Putamen (tissue), 1 donor: ENCODE measurements at regions not wholly inside any gene's neighbourhood (a gene's known extent, or its start where the extent isn't known, plus 50 kb on each side); places are given as distances from the start of the nearest gene placed in this dataset.
"Not testable (repeated sequence)": the region's sequence is repeated elsewhere in the genome, so short reads cannot be mapped to it uniquely, and the experiment has no call there.

ENCODE experiments used
- DNase-seq: peaks from one replicate; pipeline ENCODE4 v3.0.0-alpha.2; 2016; ENCODE audit warnings: low spot score

DNA sequence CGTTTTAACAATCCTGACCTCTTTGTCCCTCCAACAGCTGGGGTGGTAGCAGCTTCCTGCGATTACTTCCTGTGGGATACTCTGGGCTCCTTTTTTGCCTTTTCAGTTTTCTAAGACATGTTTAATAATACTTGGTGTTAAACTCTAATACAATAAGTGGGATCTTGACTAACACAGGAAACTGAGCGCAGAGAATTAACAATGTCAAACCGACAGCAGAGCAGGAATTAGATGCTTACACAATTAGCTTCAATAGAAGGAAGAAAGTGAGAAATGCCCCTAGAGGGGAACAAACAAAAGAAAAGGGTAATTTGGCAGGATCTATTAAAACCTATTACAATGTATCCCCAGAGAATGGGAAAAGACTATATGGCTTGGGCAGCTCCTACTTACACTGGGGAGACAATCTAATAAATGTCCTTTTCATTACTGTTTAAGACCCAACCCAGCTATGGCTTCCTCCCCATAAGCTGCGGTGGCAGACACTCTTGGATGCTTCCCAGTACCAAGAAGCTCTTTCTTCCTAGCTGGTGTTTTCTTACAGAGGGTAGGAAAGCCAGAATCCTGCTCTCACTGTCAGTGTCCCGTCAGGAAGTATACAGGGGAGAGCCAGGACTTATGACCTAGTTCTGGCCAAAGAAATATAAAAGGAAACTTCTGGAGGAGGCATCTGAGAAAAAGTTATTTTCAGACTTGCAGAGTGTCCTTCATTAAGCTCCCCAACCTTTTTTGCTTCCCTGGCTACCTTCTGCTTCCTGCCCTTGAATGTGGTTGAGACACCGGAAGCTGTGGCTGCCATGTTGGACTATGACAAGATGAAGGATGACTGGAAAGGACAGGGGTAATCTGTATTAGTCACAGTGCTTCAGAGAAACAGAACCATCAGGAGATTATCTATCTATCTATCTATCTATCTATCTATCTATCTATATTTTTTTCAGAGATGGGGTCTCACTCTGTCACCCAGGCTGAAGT is 194.1 kb upstream of the KBTBD8 start:
- no peak for DNase-seq

DNA sequence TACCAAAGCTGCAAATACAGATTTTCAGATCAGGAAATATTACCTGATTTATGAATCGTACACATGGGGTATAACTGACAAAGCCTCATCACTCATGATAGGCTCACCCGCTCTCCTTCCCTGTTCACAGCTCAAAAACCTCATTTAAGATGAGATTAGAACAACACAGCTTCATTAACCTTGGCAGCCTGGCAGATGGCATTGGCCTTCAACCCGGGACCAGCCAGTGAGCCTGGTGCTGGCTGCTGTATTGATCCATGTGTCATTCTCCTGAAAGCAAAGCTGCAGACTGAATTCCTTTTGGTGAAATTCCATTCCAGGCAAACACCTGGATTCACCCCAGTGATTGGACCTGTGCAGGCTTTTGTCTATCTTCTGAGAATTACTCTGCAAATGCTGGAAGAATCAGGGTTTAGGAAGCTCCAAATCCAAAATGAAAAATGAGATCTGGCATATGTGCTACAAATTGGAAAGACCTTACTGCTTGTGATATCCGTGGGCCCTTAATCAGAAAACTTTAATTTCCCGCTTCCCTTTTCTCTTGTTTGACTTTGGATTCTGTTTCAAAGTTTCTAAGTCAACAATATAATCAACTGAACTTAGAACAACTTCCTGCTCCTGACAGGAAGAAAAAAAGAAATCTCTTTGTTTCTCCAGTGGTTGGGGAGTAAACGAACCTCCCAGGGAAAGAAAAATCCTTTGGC is 189.1 kb upstream of the KBTBD8 start:
- no peak for DNase-seq

DNA sequence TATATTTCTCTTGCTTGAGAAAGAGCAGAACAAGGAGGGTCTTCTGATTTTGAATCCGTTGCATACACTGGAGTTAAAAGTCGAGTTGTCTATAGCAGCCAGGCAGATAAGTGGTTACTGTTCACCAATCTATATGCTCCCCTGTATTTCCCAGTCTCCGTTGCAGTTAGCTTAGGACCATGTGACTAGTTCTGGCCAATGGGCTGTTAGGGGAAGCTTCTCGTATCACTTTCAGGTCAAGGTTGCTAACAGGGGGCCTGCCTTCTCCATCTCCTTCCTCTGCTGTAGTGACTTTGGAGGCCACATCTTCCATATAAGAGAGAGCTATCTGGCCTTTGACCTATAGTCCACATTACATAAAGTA is 188.5 kb upstream of the KBTBD8 start:
- no peak for DNase-seq

DNA sequence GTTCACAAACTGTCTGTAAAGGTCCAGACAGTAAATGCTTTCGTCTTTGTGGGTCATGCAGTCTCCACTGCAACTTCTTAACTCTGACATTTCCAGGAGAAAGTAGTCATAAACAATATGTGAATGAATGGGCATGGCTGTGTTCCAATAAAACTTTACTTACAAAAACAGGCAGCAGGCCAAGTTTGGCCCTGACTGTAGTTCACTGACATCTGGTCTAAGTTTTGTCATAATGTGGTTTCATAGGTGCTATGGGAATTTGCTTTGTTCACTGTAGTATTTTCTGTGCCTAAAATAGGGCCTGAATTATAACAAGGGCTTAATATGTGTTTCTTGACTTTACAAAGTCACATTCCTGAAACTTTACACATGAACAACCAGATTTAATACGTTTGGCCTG is 186.0 kb upstream of the KBTBD8 start:
- no peak for DNase-seq

DNA sequence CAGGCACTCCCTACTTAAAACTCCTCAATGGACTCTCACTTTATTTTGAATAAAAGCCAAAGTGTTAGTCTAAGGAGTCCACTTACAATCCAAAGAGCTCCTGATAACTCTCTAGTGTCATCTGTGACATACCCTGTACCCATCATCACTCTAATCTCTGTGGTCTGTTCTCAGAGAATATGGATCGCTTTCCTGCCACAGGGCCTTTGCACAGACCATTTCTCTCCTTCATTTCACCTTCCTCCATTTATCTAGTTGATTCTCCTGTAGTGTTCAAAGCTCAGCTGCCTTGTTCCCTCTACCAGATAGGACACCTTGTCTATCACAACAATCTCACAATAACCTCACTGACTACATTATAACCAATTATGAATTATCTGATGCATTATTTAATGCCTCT is 185.4 kb upstream of the KBTBD8 start:
- no peak for DNase-seq

DNA sequence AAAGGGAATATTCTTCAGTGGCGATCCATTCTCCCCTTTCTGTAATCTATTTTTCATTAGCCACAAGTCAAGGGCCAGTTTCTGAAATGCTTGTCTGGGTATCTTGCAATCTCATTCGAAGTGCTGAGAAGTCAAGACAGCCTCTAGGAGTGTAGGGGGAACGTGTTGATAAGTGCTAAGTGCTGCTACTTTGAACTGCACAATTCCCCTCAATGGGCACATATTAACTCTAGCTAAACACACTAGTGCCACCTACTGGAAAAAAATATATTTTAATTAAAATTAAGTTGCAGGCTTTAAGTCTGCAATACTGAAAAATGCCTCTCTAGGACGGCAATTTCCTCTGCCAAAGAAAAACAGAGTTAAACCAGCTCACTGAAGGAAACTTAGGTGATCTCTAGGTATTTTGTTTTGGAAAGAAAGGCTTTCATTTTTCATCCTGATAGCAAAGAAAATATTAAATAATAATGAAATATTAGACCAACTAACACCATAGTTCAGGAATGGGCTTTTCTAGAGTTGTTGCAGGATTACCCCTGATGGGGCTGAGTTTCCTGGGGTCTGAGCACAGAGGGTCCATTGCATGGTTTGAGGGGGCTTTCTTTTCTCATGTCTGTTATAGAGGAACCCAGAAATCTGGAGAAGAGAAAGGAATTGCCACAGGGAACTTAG is 181.9 kb upstream of the KBTBD8 start:
- peak; percentile 61 for DNase-seq

DNA sequence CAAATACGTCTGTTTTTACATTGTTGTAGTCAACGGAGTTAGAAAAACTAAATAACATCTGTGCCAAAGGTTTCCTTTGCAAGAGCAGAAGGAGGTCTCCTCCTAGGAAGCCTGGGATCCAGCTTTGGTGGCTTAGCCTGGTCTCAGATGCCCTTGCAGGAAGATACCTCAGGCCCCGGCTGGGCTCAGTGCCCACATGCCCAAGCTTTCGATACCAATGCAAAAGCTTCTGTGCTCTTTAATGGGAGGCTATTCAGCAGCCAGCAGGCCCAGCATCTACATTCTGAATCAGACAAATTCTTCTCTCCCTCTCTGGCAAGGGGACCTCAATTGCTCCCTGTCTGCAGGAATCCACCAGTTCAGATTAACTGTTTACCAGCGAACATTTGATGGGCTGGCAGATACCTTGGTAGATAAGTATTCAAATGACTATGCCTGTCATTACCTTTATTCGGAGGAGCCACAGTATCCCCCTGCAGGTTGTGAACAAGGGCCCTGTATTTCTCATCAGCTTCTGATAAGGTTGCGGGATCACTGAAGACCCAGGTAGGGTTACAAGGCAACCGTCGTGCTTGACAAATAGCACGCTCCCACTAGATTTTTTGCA is 180.1 kb upstream of the KBTBD8 start:
- no peak for DNase-seq

DNA sequence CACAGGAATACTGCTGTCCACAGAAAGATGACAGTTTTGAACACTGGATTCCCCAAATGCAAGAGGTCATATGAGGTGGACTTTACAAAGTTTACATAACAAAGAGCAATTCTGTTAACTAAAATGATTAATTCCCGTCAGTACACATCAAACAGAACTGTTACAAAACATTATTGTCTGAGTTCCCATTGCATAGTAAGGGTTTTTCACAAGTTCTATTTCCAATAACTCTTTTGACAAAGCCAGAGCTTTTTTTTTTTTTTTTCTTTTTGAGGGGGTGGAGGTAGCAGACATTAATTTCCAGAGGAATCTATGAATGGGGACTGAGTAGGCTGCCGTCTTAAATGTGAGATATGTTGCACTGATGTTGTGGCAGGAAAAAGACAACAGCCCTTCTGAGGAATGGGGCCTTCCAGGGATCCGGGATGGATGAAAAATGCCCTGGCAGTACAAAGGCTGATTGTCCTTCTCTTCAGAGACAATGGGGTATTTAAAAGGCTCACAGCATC is 178.1 kb upstream of the KBTBD8 start:
- peak; percentile 93 for DNase-seq

DNA sequence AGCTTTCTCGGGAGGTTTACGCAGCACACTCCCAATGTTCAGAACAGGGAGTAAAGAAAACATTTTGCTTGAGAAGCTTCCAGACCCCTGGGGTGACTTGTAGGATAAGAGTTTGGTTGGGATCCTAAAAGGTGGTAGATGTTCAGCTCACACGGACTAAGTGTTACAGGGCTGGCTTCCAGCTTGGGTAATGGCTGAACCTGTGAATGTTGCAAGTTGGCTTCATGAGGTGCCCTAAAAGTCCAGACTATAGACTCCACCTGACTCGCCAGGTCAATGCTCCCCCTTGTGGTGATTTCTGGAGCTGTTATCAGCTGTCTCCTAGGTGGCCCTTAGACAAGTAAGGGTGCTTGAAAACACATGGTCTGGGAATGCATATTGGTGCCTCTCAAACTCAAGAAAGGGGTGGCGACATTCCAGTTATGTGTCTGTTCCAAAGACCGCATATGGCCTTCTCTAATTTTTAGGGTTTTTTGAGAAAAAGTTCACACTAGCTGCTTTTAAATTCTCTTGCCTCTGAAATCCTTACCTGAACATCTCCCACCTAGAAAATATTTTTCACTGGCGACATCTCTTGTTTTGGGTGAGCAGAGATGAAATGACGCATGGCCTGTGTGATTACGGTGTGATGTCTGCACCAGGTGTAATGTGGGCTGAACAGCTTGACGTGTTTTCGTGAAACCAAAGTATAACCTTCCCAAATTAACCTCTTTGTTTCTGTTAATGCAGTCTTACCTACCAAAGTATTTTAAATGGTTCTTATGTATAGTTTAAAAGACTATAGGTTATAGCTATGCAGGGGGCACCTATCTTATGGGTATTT is 175.7 kb upstream of the KBTBD8 start:
- no peak for DNase-seq

DNA sequence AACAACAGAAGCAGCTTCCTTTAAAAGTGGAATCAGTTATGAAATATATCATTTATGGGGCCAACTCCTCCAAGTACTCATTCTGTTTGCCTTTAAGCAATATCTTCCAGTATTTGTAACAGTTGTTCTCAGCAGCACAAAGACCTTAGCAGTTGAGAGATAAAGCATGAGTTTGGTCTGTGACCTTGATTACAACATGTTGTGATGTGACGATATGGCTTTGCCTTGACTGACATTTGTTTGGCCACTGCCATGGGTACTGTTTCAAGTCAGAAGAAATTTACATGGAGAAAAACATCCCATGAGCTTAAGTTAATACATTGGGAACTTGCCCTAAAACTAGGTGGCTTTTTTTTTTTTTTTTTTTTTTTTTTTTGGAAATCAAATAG is 175.1 kb upstream of the KBTBD8 start:
- DNase-seq = no peak

DNA sequence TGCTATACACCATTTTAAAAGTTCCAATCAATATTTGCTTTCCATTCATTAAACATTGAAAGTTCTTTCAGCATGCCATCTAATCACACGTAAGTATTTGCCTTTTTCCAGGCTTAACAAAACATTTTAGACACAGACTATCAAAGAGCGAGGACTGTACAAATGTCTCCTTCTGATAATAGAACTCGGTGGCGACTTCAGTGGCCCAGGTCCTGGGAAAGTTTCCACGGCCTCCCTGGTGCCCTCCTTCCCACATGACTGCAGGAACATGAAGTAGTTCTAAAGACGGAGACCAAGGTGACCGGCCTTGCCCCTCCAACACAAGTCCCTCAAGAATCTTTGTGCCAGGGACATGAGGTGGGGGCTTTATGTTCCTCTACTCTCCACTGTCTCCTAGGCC is 174.6 kb upstream of the KBTBD8 start:
- DNase-seq = no peak

DNA sequence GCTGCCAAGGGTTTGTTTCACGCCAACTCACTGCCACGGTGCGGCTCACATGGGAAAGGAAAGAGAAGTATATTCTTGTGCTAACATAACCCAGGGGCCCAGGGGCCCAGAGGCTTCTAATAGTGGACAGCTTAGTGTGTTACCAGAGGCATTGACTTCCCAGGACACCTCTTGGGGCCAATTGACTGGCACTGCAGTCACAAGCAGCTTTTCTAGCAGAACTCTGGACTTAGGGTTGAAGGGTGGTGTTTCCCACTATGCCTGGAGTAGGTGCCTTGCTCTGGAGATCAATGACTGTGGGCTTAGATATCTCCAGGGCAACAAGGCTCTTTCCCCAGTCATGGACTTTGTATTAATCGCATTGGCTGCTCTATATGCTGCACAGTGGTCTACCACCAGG is 172.7 kb upstream of the KBTBD8 start:
- no peak for DNase-seq

DNA sequence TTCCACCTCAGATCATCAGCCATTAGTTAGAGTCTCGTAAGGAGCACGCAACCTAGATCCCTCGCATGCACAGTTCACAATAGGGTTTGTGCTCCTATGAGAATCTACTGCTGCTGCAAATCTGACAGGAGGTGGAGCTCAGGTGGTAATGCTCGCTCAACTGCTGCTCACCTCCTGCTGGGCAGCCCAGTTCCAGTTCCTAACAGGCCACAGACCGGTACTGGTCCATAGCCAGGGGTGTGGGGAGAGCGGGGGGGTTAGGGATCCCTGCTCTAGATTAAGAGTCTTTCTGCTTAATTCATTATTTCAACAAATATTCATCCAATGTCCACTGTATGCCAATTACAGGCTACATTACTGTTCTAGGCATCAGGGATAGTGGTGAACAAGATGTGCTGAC is 170.4 kb upstream of the KBTBD8 start:
- no peak for DNase-seq

DNA sequence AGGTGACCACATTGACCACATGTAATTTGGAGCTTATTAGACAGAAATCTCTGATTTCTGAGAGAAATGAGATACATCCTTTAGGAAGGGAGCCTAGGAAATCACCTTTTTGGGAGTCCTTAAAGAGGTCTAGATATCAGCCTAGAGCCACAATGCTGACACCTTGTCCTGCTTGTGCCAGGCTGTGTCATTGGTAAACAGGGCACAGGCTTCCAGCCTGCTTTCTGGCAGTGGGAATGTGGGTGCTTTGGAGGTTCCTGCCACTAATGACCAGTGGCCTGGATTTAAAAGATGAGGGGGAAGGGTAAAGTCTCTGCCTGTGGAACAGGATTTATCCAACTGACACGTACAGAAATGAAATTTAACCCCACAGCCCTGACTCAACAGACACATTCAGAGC is 169.8 kb upstream of the KBTBD8 start:
- no peak for DNase-seq

DNA sequence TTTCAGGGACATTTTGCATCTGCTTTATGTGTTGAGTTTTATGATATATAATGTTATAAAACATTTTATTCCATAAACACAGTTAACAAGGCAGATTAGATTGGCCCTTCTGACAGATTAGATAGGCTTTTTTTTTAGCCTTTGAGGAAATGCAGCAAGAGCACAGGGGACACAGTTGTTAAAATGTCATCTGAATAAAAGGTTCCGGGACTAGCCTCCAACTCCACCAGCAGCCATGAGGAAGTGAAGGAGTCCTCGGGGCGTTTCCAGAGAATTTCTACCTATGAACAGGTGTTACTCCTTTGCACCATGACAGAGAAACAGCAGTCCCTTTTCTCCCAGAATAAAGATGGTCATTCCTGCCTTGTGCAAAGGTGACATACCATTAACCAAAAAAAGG is 167.8 kb upstream of the KBTBD8 start:
- no peak for DNase-seq

DNA sequence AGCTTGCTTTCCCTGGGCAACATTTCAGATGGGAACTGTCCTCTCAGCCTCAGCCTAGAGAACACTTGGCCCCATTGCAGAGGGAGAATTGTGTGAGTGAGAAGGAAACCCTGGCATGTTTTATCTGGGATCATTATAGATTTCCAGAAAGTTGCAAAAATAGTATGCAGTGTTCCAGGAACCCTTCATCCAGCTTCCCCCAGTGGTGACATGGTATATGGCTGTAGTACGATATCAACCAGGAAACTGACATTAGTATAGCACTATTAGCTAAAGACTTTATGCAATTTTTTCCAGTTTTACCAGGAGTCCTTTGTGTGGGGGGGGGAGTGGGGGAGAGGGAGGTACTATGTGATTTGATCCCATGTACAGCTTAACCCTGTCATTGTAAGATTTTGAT is 166.2 kb upstream of the KBTBD8 start:
- DNase-seq = no peak

DNA sequence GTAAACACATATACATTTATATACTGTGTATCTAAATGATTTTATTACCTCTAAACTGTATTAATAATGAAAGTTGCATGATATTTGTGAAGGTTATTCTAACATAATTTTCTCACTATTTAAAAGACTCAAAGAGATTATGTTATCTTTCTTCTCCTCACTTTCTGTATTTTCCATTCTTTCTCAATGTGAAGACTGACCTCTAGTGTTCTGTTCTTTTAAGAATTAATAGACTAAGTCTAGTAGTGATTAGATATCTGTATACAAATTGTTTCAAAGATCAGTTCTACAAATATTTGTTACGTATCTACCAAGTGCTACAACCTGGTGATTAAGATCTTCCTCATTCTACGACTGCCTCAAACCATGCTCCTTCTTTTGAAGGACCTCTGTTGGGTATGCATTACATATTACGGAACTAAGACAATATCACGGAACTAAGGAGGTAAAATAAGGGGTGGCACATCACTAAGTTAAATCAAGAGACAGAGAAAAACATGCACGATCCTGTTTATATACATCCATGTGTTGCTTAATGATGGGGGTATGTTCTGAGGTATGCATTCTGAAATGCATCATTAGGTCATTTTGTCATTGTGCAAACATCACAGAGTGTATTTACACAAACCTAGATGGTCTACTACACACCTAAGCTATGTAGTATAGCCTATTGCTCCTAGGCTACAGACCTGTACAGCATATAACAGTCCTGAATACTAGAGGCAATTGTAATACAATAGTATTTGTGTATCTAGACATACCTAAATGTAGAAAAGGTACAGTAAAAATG is 161.5 kb upstream of the KBTBD8 start:
- no peak for DNase-seq

DNA sequence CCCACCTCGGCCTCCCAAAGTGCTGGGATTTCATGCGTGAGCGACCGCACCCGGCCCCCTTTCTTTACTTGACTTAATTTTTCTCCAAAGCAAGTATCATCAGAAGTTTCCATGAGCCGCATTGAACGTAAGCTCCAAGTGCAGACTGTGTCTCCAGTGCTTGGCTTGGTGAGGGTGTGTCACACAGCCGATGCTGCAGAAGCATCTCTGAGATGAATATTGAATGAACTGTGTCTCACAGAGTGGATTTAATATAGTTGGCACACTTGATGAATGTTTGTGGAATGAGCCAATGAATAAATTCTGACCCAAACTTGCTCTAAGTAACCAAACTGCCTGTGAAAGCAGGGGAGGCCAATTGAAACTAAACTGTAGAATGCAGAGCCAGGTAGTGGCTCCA is 159.4 kb upstream of the KBTBD8 start:
- DNase-seq = no peak

DNA sequence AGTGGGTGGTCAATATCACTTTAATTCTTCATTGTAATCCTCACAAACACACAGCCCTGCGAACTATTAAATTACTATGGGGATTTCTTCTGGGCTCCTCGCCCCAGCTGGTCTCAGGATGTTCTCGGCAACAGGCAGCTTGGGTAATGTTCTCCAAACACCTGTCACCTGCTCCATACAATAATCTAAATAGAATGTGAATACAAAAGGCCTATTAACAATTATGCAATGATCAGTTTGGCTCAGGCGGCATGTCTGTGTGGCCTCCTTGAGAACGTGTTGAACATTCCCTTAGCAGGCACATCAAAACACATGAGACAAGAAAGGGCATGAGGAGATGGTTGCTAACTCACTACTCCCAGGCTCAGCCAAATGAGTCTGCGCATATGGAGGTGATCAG is 158.6 kb upstream of the KBTBD8 start:
- DNase-seq = no peak

DNA sequence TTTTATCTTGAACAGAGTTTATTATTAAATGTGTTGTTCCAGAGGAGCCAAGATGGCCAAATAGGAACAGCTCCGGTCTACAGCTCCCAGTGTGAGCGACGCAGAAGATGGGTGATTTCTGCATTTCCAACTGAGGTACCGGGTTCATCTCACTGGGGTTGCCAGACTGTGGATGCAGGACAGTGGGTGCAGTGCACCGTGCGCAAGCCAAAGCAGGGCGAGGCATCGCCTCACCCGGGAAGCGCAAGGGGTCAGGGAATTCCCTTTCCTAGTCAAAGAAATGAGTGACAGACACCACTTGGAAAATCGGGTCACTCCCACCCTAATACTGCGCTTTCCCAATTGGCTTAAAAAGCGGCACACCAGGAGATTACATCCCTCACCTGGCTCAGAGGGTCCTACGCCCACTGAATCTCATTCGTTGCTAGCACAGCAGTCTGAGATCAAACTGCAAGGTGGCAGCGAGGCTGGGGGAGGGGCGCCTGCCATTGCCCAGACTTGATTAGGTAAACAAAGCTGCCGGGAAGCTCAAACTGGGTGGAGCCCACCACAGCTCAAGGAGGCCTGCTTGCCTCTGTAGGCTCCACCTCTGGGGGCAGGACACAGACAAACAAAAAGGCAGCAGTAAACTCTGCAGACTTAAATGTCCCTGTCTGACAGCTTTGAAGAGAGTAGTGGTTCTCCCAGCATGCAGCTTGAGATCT is 155.2 kb upstream of the KBTBD8 start:
- not testable (repeated sequence) for DNase-seq
